GM23248 (cell line): ENCODE measurements at regions not wholly inside any gene's neighbourhood (a gene's known extent, or its start where the extent isn't known, plus 50 kb on each side); places are given as distances from the start of the nearest gene placed in this dataset.

Experiments
- EZH2 ChIP-seq: fragments of 200-600 bp; sonication (generic); IDR thresholded peaks from 2 replicates; pipeline ENCODE4 v1.6.1; 2018; ENCODE audit warnings: antibody characterized with exemption, mild to moderate bottlenecking; ENCODE audit not compliant: insufficient read depth, poor library complexity, severe bottlenecking
- EZH2phosphoT487 ChIP-seq: fragments of 200-600 bp; sonication (generic); IDR thresholded peaks from 2 replicates; pipeline ENCODE4 v1.6.1; 2018; ENCODE audit warnings: antibody characterized with exemption, moderate library complexity, mild to moderate bottlenecking, low read depth; ENCODE audit not compliant: insufficient read depth

DNA sequence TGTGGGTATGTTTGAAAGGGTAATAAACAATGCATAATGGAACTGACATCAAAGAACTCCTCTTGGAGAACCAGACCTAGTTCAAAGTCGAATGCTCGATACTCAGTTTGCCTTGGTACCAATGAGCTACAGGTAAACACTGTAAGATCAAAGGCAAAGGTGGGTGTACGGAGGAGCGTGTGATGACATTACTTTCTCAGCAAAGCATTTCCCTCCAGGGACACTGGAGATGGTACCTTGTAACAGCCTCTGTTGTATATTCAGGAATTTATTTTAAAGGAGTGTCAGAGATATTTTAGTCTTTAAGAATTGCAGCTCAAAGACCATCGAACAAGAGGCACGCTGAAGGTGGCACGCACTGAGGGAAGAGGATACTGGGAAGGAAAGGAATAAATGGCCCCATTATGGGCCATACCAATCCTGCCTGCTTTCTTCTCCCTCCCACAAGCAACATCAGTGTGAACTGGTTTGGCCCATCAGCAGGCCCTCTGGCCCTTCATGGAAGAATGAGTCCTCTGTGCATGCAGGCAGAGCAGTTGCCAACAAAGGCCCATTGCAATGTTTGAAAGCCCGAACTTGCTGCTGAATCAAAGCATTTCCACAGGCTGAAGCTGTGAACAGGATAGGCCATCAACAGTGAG is 410.2 kb downstream of the ACTL7B start:
- TF ChIP-seq EZH2 (no peak), EZH2phosphoT487 (no peak)
